Mesodermal cell (in vitro differentiated cells): ENCODE measurements at regions not wholly inside any gene's neighbourhood (a gene's known extent, or its start where the extent isn't known, plus 50 kb on each side); places are given as distances from the start of the nearest gene placed in this dataset.

ENCODE experiments used
- H3K27ac ChIP-seq: 2 replicates; pipeline ENCODE4 v1.7.0; 2013; ENCODE audit warnings: mild to moderate bottlenecking, low read depth, low read length, moderate library complexity; ENCODE audit not compliant: severe bottlenecking
- H3K36me3 ChIP-seq: 2 replicates; pipeline ENCODE4 v1.7.1; 2013; ENCODE audit warnings: mild to moderate bottlenecking, low read length, moderate library complexity; ENCODE audit not compliant: control insufficient read depth, insufficient read depth
- H3K4me1 ChIP-seq: one replicate; pipeline ENCODE4 v1.7.1; 2013; ENCODE audit warnings: mild to moderate bottlenecking, low read length; ENCODE audit not compliant: insufficient read depth, control insufficient read depth, poor library complexity, severe bottlenecking
- H3K4me3 ChIP-seq: 2 replicates; pipeline ENCODE4 v1.7.0; 2013; ENCODE audit warnings: low read length, control low read depth, mild to moderate bottlenecking; ENCODE audit not compliant: insufficient read depth, poor library complexity, severe bottlenecking; ENCODE audit errors: extremely low read depth
- H3K9me3 ChIP-seq: 2 replicates; pipeline ENCODE4 v1.7.1; 2013; ENCODE audit warnings: mild to moderate bottlenecking, low read length, moderate library complexity; ENCODE audit not compliant: control insufficient read depth
- WGBS, 2 experiments: methylation state at CpG; one replicate each; pipeline ENCODE4 v1.1.5; 2013; ENCODE audit warnings: missing lambda C conversion rate in 2 of 2; ENCODE audit not compliant: insufficient coverage in 2 of 2; 5-methylcytosine and 5-hydroxymethylcytosine counted together

- no peak overlapping the region for H3K4me3 ChIP-seq
- H3K4me1 ChIP-seq: no peaks in the 10 kb centered on the region
- 78 to 93% methylated on average over 8 to 10 of the region's 13 CpGs for WGBS, 2 experiments
- H3K27ac ChIP-seq: no peak overlapping the region
- no peaks in the 10 kb centered on the region for H3K36me3 ChIP-seq
- H3K9me3 ChIP-seq: no peaks in the 10 kb centered on the region
Observed at GRCh38 chr14:76599559-76600287, 161.5 kb upstream of the VASH1 start.

- WGBS, 2 experiments: 88 to 90% methylated on average over 5 of the region's 7 CpGs
- Histone ChIP-seq H3K36me3 (no peaks in the 10 kb centered on the region), H3K27ac (no peak overlapping the region), H3K4me3 (no peak overlapping the region), H3K4me1 (no peaks in the 10 kb centered on the region), H3K9me3 (no peaks in the 10 kb centered on the region)
Observed at GRCh38 chr14:76603713-76604112, 157.6 kb upstream of the VASH1 start.

- H3K4me3 ChIP-seq: no peak overlapping the region
- WGBS, 2 experiments: 85 to 97% methylated on average over 7 to 8 of the region's 10 CpGs
- H3K4me1 ChIP-seq: no peaks in the 10 kb centered on the region
- H3K36me3 ChIP-seq: no peaks in the 10 kb centered on the region
- H3K27ac ChIP-seq: no peak overlapping the region
- no peaks in the 10 kb centered on the region for H3K9me3 ChIP-seq
Observed at GRCh38 chr14:76607510-76607909, 153.8 kb upstream of the VASH1 start.

- Histone ChIP-seq H3K36me3 (no peaks in the 10 kb centered on the region), H3K4me1 (no peaks in the 10 kb centered on the region), H3K9me3 (peaks cover 5% of the 10 kb centered on the region), H3K27ac (no peak overlapping the region), H3K4me3 (no peak overlapping the region)
- WGBS, 2 experiments: 28 to 38% methylated on average over 5 of the region's 5 CpGs
Observed at GRCh38 chr14:76612654-76613053, 148.6 kb upstream of the VASH1 start.

GRCh38 chr14:76613616-76614015, 147.7 kb upstream of the VASH1 start:
- no peaks in the 10 kb centered on the region for H3K36me3 ChIP-seq
- no peak overlapping the region for H3K4me3 ChIP-seq
- no peaks in the 10 kb centered on the region for H3K4me1 ChIP-seq
- H3K9me3 ChIP-seq: peaks cover 10% of the 10 kb centered on the region
- no peak overlapping the region for H3K27ac ChIP-seq
- no CpG with 5 or more reads among the region's 2 CpGs for WGBS, 2 experiments

- Histone ChIP-seq H3K27ac (no peak overlapping the region), H3K36me3 (no peaks in the 10 kb centered on the region), H3K9me3 (peaks cover 10% of the 10 kb centered on the region), H3K4me1 (no peaks in the 10 kb centered on the region), H3K4me3 (no peak overlapping the region)
- 92% methylated on average over 1 of the region's 9 CpGs; no CpG with 5 or more reads in 1 of the 2 experiments for WGBS, 2 experiments
Observed at GRCh38 chr14:76615331-76615730, 145.9 kb upstream of the VASH1 start.

- Histone ChIP-seq H3K36me3 (no peaks in the 10 kb centered on the region), H3K4me1 (no peaks in the 10 kb centered on the region), H3K4me3 (no peak overlapping the region), H3K27ac (no peak overlapping the region), H3K9me3 (peaks cover 10% of the 10 kb centered on the region)
- no CpG with 5 or more reads among the region's 4 CpGs for WGBS, 2 experiments
Observed at GRCh38 chr14:76617440-76617839, 143.8 kb upstream of the VASH1 start.

- Histone ChIP-seq H3K27ac (no peak overlapping the region), H3K4me3 (no peak overlapping the region), H3K4me1 (no peaks in the 10 kb centered on the region), H3K9me3 (no peaks in the 10 kb centered on the region), H3K36me3 (no peaks in the 10 kb centered on the region)
Observed at GRCh38 chr14:76636602-76637001, 124.7 kb upstream of the VASH1 start.

GRCh38 chr14:76638841-76639240, 122.4 kb upstream of the VASH1 start:
- Histone ChIP-seq H3K4me1 (no peaks in the 10 kb centered on the region), H3K4me3 (no peak overlapping the region), H3K9me3 (no peaks in the 10 kb centered on the region), H3K27ac (no peak overlapping the region), H3K36me3 (no peaks in the 10 kb centered on the region)
- WGBS, 2 experiments: 83 to 100% methylated on average over 2 to 3 of the region's 3 CpGs

GRCh38 chr14:76639606-76640229, 121.5 kb upstream of the VASH1 start:
- no peaks in the 10 kb centered on the region for H3K36me3 ChIP-seq
- no peak overlapping the region for H3K4me3 ChIP-seq
- no peaks in the 10 kb centered on the region for H3K9me3 ChIP-seq
- no peaks in the 10 kb centered on the region for H3K4me1 ChIP-seq
- WGBS, 2 experiments: 88 to 98% methylated on average over 5 of the region's 6 CpGs
- no peak overlapping the region for H3K27ac ChIP-seq

GRCh38 chr14:76640923-76641395, 120.3 kb upstream of the VASH1 start:
- Histone ChIP-seq H3K9me3 (no peaks in the 10 kb centered on the region), H3K4me1 (no peaks in the 10 kb centered on the region), H3K36me3 (no peaks in the 10 kb centered on the region), H3K4me3 (no peak overlapping the region), H3K27ac (no peak overlapping the region)
- 85 to 100% methylated on average over 1 of the region's 1 CpG for WGBS, 2 experiments
